HEK293 (cell line): ENCODE measurements at regions not wholly inside any gene's neighbourhood (a gene's known extent, or its start where the extent isn't known, plus 50 kb on each side); places are given as distances from the start of the nearest gene placed in this dataset.

Source experiments
- CTCF ChIA-PET: fragments of 350-600 bp; formaldehyde crosslinking; extraction: SDS; loops from one replicate; lab custom pipeline; 2021; ENCODE audit warnings: antibody characterized with exemption; lab: Yijun Ruan, JAX
- POLR2A ChIA-PET: fragments of 300-600 bp; formaldehyde crosslinking; extraction: SDS; loops from one replicate; lab custom pipeline; 2020; ENCODE audit warnings: antibody characterized with exemption, inconsistent platforms; lab: Yijun Ruan, JAX
- H3K27ac ChIP-seq: fragments of 200-500 bp; sonication (Bioruptor generic); 2 replicates; pipeline ENCODE4 v1.5.1; 2014; ENCODE audit warnings: low read depth, low read length, control low read depth, inconsistent platforms; ENCODE audit errors: extremely low read depth
- H3K36me3 ChIP-seq, 2 experiments: fragments of 200-500 bp in 1 of 2; sonication (Bioruptor generic) in 1 of 2; 1 replicate in 1 of 2; 2 replicates in 1 of 2; pipeline ENCODE4 v1.5.1; 2014 to 2017; ENCODE audit warnings: inconsistent platforms in 2 of 2, low read length in 2 of 2; ENCODE audit not compliant: control insufficient read depth in 2 of 2, insufficient read depth in 1 of 2
- H3K4me1 ChIP-seq: fragments of 200-500 bp; sonication (Bioruptor generic); 2 replicates; pipeline ENCODE4 v1.5.1; 2014; ENCODE audit warnings: mild to moderate bottlenecking, low read length, inconsistent platforms; ENCODE audit not compliant: control insufficient read depth, insufficient read depth
- H3K4me3 ChIP-seq: 2 replicates; pipeline ENCODE4 v1.5.1; 2011; ENCODE audit warnings: low read depth, mild to moderate bottlenecking, control low read depth, low read length, moderate library complexity
- H3K9me3 ChIP-seq: fragments of 200-500 bp; sonication (Bioruptor generic); 2 replicates; pipeline ENCODE4 v1.5.1; 2014; ENCODE audit warnings: low read depth, low read length, inconsistent platforms; ENCODE audit not compliant: control insufficient read depth, insufficient read depth
- GLI2 ChIP-seq: fragments of 450-650 bp; formaldehyde crosslinking; IDR thresholded peaks from 2 replicates; pipeline ENCODE4; 2017; ENCODE audit warnings: missing biosample characterization, missing genetic modification characterization, low read depth, borderline replicate concordance
- KLF10 ChIP-seq: fragments of 450-650 bp; IDR thresholded peaks from 2 replicates; pipeline ENCODE4 v1.5.1; 2018; ENCODE audit warnings: missing biosample characterization, mild to moderate bottlenecking, missing genetic modification characterization
- KLF16 ChIP-seq: fragments of 450-650 bp; formaldehyde crosslinking; IDR thresholded peaks from 2 replicates; pipeline ENCODE4 v1.5.1; 2017; ENCODE audit warnings: missing biosample characterization, missing genetic modification characterization
- SP2 ChIP-seq: fragments of 450-650 bp; formaldehyde crosslinking; IDR thresholded peaks from 2 replicates; pipeline ENCODE4 v1.5.1; 2016; ENCODE audit warnings: missing biosample characterization, missing genetic modification characterization
- TSHZ1 ChIP-seq: fragments of 450-650 bp; formaldehyde crosslinking; IDR thresholded peaks from 2 replicates; pipeline ENCODE4 v1.5.1; 2016; ENCODE audit warnings: missing biosample characterization, missing genetic modification characterization, borderline replicate concordance
- ZBTB17 ChIP-seq: fragments of 450-650 bp; formaldehyde crosslinking; IDR thresholded peaks from 2 replicates; pipeline ENCODE4 v1.5.1; 2016; ENCODE audit warnings: missing biosample characterization, missing genetic modification characterization
- ZFHX2 ChIP-seq: fragments of 450-650 bp; formaldehyde crosslinking; conservative IDR thresholded peaks from 2 replicates; pipeline ENCODE4 v1.5.1; 2016; ENCODE audit warnings: missing biosample characterization, missing genetic modification characterization
- ZFP37 ChIP-seq: fragments of 450-650 bp; formaldehyde crosslinking; IDR thresholded peaks from 2 replicates; pipeline ENCODE4 v1.5.1; 2016; ENCODE audit warnings: missing biosample characterization, missing genetic modification characterization
- ZFP69B ChIP-seq: fragments of 450-650 bp; formaldehyde crosslinking; IDR thresholded peaks from 2 replicates; pipeline ENCODE4 v1.5.1; 2016; ENCODE audit warnings: missing biosample characterization, missing genetic modification characterization
- ZNF202 ChIP-seq: fragments of 450-650 bp; formaldehyde crosslinking; IDR thresholded peaks from 2 replicates; pipeline ENCODE4 v1.5.1; 2016; ENCODE audit warnings: missing biosample characterization, missing genetic modification characterization, borderline replicate concordance
- ZNF223 ChIP-seq: fragments of 450-650 bp; formaldehyde crosslinking; IDR thresholded peaks from 2 replicates; pipeline ENCODE4 v1.5.1; 2016; ENCODE audit warnings: missing biosample characterization, missing genetic modification characterization
- ZNF416 ChIP-seq: fragments of 450-650 bp; formaldehyde crosslinking; IDR thresholded peaks from 2 replicates; pipeline ENCODE4 v1.5.1; 2016; ENCODE audit warnings: missing biosample characterization, missing genetic modification characterization
- ZNF510 ChIP-seq: fragments of 450-650 bp; formaldehyde crosslinking; IDR thresholded peaks from 2 replicates; pipeline ENCODE4 v1.5.1; 2018; ENCODE audit warnings: mild to moderate bottlenecking, missing genetic modification characterization, missing biosample characterization; ENCODE audit not compliant: insufficient replicate concordance
- ZNF549 ChIP-seq: fragments of 450-650 bp; IDR thresholded peaks from 2 replicates; pipeline ENCODE4 v1.5.1; 2018; ENCODE audit warnings: missing biosample characterization, missing genetic modification characterization, mild to moderate bottlenecking, inconsistent platforms, moderate library complexity
- ZNF658 ChIP-seq: fragments of 450-650 bp; formaldehyde crosslinking; IDR thresholded peaks from 2 replicates; pipeline ENCODE4; 2016; ENCODE audit warnings: missing biosample characterization, missing genetic modification characterization
- ZNF747 ChIP-seq: fragments of 450-650 bp; formaldehyde crosslinking; IDR thresholded peaks from 2 replicates; pipeline ENCODE4 v1.5.1; 2016; ENCODE audit warnings: missing biosample characterization, missing genetic modification characterization
- ZNF768 ChIP-seq: fragments of 450-650 bp; formaldehyde crosslinking; IDR thresholded peaks from 2 replicates; pipeline ENCODE4 v1.5.1; 2018; ENCODE audit warnings: missing biosample characterization, mild to moderate bottlenecking, missing genetic modification characterization
- ZSCAN5A ChIP-seq: fragments of 450-650 bp; formaldehyde crosslinking; IDR thresholded peaks from 2 replicates; pipeline ENCODE4 v1.5.1; 2016; ENCODE audit warnings: missing biosample characterization, missing genetic modification characterization
- TF ChIP-seq, protein P1 (sequence below): fragments of 450-650 bp; formaldehyde crosslinking; IDR thresholded peaks from 2 replicates; pipeline ENCODE4 v1.5.1; 2016; ENCODE audit warnings: missing biosample characterization, missing genetic modification characterization
- TF ChIP-seq, protein P2 (sequence below): fragments of 450-650 bp; formaldehyde crosslinking; IDR thresholded peaks from 2 replicates; pipeline ENCODE4 v1.5.1; 2016; ENCODE audit warnings: missing biosample characterization, missing genetic modification characterization

DNA sequence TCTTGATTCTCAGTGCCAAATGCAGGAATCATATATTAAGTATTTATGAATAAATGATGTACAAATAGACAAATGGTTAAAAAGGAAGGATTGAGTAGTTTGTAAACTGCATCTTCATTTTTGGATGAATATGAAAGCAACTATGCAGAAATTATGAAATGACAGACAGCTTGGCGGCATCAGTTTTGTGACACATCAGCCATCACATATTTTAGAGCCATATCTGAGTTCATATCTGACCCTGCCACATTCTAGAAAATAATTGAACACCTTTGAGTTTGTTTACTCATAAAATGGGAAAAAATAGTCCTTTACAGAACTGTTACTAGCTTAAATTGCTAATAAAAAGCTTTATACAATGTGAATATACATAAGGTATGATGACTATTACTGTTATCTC is 448.2 kb downstream of the KIF20B start (continued):
- TF ChIP-seq, protein P1, sequence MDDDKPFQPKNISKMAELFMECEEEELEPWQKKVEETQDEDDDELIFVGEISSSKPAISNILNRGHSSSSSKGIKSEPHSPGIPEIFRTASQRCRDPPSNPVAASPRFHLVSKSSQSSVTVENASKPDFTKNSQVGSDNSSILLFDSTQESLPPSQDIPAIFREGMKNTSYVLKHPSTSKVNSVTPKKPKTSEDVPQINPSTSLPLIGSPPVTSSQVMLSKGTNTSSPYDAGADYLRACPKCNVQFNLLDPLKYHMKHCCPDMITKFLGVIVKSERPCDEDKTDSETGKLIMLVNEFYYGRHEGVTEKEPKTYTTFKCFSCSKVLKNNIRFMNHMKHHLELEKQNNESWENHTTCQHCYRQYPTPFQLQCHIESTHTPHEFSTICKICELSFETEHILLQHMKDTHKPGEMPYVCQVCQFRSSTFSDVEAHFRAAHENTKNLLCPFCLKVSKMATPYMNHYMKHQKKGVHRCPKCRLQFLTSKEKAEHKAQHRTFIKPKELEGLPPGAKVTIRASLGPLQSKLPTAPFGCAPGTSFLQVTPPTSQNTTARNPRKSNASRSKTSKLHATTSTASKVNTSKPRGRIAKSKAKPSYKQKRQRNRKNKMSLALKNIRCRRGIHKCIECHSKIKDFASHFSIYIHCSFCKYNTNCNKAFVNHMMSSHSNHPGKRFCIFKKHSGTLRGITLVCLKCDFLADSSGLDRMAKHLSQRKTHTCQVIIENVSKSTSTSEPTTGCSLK (tag by site-specific recombination), result no peak
- TF ChIP-seq ZNF768 (tag by site-specific recombination), result no peak

DNA sequence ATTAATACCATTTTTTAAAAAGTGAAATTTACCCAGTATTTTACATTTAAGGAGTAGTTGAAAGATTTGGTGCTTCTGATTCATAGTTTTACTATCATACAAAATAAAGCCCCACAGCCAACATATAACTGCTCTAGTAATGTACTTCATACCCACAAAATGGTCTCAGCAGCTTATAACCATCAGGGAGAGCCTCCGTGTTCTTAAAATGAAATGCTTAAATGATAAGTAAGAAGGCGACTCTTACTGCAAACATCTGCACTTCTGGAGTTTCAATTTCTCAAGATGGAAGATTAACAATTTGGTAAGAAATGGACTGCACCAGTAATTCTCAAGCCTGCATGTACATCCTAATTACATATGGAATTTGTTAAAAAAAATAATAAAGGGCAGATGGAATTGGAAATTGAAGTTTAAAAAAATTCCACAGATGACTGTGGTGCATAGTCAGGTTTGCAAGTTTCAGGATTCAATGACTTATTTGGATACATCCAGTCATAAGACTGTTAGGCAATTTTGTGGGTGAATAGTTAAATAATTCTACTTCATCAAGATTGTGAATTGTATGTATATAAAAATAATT is 461.0 kb downstream of the KIF20B start:
- ChIA-PET CTCF (interaction anchor here (0.6 to 0.7 kb wide), 2 partner anchors 945 to 1643 kb away, joined by 3 read pairs; no protein-coding TSS in a partner anchor), POLR2A (no interaction called here)
- Histone ChIP-seq H3K4me3 (no peak overlapping the region), H3K36me3 (no peaks in the 10 kb centered on the region), H3K9me3 (no peaks in the 10 kb centered on the region), H3K27ac (no peak overlapping the region), H3K4me1 (no peaks in the 10 kb centered on the region)
- TF ChIP-seq SP2 (tag by site-specific recombination) (no peak), ZFP37 (no peak), ZFHX2 (tag by site-specific recombination) (no peak), TSHZ1 (tag by site-specific recombination) (no peak), GLI2 (tag by site-specific recombination) (no peak), ZNF549 (tag by site-specific recombination) (no peak), ZSCAN5A (no peak), KLF16 (tag by site-specific recombination) (no peak)
- TF ChIP-seq, protein P2, sequence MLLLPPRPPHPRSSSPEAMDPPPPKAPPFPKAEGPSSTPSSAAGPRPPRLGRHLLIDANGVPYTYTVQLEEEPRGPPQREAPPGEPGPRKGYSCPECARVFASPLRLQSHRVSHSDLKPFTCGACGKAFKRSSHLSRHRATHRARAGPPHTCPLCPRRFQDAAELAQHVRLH (tag by site-specific recombination), result no peak

- ChIA-PET POLR2A (no interaction called here), CTCF (interaction anchor here (0.6 kb wide), 1 partner anchor 41 kb away, joined by 3 read pairs; no protein-coding TSS in a partner anchor)
- H3K36me3 ChIP-seq, result no peaks in the 10 kb centered on the region
- no peak overlapping the region for H3K4me3 ChIP-seq
- no peaks in the 10 kb centered on the region for H3K9me3 ChIP-seq
- H3K4me1 ChIP-seq, result no peaks in the 10 kb centered on the region
- no peak overlapping the region for H3K27ac ChIP-seq
- TF ChIP-seq ZNF658 (tag by site-specific recombination) (no peak), TSHZ1 (tag by site-specific recombination) (no peak), ZNF416 (tag by site-specific recombination) (no peak), ZNF223 (tag by site-specific recombination) (no peak), ZFP37 (no peak), KLF10 (tag by site-specific recombination) (no peak), ZNF747 (no peak), ZNF510 (tag by site-specific recombination) (no peak), ZFP69B (tag by site-specific recombination) (no peak), ZNF202 (tag by site-specific recombination) (no peak), ZBTB17 (tag by site-specific recombination) (no peak)
These were observed 466.0 kb downstream of the KIF20B start for GRCh38 chr10:90167174-90168064.
